A673 (cell line): ENCODE measurements at regions not wholly inside any gene's neighbourhood (a gene's known extent, or its start where the extent isn't known, plus 50 kb on each side); places are given as distances from the start of the nearest gene placed in this dataset.

Experiments used
- BruUV-seq: library from RNA; stranded (reverse); fragments of 400-500 nt; replicated peaks from 2 replicates; lab custom pipeline; 2021; lab: Mats Ljungman, UMichigan
- CTCF ChIA-PET: fragments of 300-600 bp; sonication (Branson Sonifier 250); formaldehyde crosslinking; loops from one replicate; lab custom pipeline; 2022; ENCODE audit warnings: antibody characterized with exemption; lab: Charles Lee
- POLR2A ChIA-PET: fragments of 300-600 bp; sonication (Branson Sonifier 250); formaldehyde crosslinking; loops from one replicate; lab custom pipeline; 2022; ENCODE audit warnings: antibody characterized with exemption; ENCODE audit not compliant: low non-redundant PET; lab: Charles Lee
- DNase-seq: peaks from one replicate; pipeline ENCODE4 v3.0.0-alpha.2; 2015; ENCODE audit warnings: low spot score
- H3K27ac ChIP-seq: fragments of 200-600 bp; sonication (generic); 2 replicates; pipeline ENCODE4 v1.5.1; 2016; ENCODE audit warnings: mixed run types, low read depth, mild to moderate bottlenecking, mixed read lengths, antibody characterized with exemption, low read length; ENCODE audit not compliant: poor library complexity, severe bottlenecking
- H3K27me3 ChIP-seq: fragments of 200-600 bp; sonication (generic); replicated peaks from 2 replicates; pipeline ENCODE4 v1.6.1; 2017; ENCODE audit warnings: mixed run types, low read depth, mild to moderate bottlenecking, mixed read lengths, antibody characterized with exemption, low read length; ENCODE audit not compliant: insufficient read depth, poor library complexity
- H3K36me3 ChIP-seq: fragments of 200-600 bp; sonication (generic); 2 replicates; pipeline ENCODE4 v1.6.1; 2016; ENCODE audit warnings: mixed run types, mild to moderate bottlenecking, mixed read lengths, antibody characterized with exemption, low read length; ENCODE audit not compliant: insufficient read depth, poor library complexity, severe bottlenecking
- H3K4me1 ChIP-seq: fragments of 200-600 bp; sonication (generic); 2 replicates; pipeline ENCODE4 v1.6.1; 2017; ENCODE audit warnings: mixed run types, mild to moderate bottlenecking, mixed read lengths, antibody characterized with exemption, low read length; ENCODE audit not compliant: insufficient read depth, poor library complexity, severe bottlenecking
- H3K4me3 ChIP-seq: fragments of 200-600 bp; sonication (generic); 2 replicates; pipeline ENCODE4 v1.5.1; 2016; ENCODE audit warnings: low read depth, mixed run types, mild to moderate bottlenecking, mixed read lengths, low read length; ENCODE audit not compliant: poor library complexity, severe bottlenecking
- H3K9me3 ChIP-seq: fragments of 200-600 bp; sonication (generic); 2 replicates; pipeline ENCODE4 v1.6.1; 2016; ENCODE audit warnings: mixed run types, low read depth, mild to moderate bottlenecking, mixed read lengths, antibody characterized with exemption, low read length; ENCODE audit not compliant: poor library complexity, severe bottlenecking
- EZH2 ChIP-seq: fragments of 200-600 bp; sonication (generic); IDR thresholded peaks from 2 replicates; pipeline ENCODE4 v1.6.1; 2017; ENCODE audit warnings: borderline replicate concordance, low read depth, mild to moderate bottlenecking, mixed read lengths, antibody characterized with exemption, low read length; ENCODE audit not compliant: poor library complexity, severe bottlenecking
- intact Hi-C: fragments of 100-400 bp; cut with micrococcal nuclease; formaldehyde crosslinking; loops from one replicate; pipeline ENCODE4 v1.10.0; 2022; ENCODE audit not compliant: unreplicated experiment
- TF ChIP-seq, protein P1 (sequence below): fragments of 300-800, 200-600 bp; sonication (generic); conservative IDR thresholded peaks from 2 replicates; pipeline ENCODE4 v1.5.1; 2017; ENCODE audit warnings: low read depth, mild to moderate bottlenecking, antibody characterized with exemption, low read length, moderate library complexity, mixed read lengths

DNA sequence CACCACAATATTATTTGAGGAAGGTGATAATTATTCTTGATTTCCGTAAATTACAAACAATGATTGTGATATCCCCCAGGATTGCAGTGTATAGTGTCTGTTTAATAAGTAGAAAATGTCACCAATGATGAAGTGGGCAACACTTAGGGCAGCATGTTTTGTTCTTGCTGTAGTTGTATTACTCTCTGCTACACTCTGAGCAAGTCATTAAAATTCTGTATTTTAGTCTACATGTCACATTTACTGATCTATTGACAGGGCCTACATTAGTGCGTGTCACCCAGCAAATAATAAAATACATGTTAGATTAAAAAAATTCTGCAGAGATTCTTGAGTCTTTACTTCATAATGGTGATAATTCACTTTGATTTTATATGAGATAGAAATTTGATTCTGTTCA, 247.6 kb downstream of the TMX3 start:
- H3K36me3 ChIP-seq = no peaks in the 10 kb centered on the region
- ChIA-PET POLR2A (no interaction called here), CTCF (no interaction called here)
- no peak for DNase-seq
- intact Hi-C loops = no loop called here
- no peak for TF ChIP-seq EZH2
- TF ChIP-seq, protein P1, sequence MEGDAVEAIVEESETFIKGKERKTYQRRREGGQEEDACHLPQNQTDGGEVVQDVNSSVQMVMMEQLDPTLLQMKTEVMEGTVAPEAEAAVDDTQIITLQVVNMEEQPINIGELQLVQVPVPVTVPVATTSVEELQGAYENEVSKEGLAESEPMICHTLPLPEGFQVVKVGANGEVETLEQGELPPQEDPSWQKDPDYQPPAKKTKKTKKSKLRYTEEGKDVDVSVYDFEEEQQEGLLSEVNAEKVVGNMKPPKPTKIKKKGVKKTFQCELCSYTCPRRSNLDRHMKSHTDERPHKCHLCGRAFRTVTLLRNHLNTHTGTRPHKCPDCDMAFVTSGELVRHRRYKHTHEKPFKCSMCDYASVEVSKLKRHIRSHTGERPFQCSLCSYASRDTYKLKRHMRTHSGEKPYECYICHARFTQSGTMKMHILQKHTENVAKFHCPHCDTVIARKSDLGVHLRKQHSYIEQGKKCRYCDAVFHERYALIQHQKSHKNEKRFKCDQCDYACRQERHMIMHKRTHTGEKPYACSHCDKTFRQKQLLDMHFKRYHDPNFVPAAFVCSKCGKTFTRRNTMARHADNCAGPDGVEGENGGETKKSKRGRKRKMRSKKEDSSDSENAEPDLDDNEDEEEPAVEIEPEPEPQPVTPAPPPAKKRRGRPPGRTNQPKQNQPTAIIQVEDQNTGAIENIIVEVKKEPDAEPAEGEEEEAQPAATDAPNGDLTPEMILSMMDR = no peak
- H3K4me1 ChIP-seq = peaks cover 24% of the 10 kb centered on the region
- no peak overlapping the region for H3K4me3 ChIP-seq
- H3K27me3 ChIP-seq = no peaks in the 10 kb centered on the region
- H3K27ac ChIP-seq = no peak overlapping the region
- no peaks in the 10 kb centered on the region for H3K9me3 ChIP-seq
- BruUV-seq = no TSS peak

DNA sequence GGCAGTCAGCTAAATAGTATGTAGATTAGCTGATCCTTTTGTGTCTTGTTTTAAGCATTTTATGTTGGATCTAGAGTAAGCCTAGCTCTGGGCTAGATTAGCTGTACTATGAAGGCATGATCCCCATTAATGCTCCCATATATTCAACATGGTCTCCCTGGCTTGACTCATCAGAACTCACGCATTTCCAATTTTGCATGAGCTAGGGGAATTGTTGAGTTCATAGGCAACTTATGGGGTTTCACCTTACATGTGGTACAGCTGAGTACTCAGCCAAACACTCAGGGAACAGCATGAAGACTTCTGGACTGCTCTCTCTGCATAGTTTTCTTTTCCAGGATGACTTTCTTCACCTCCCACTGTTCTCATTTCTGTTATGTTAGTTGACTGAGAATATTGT, 248.2 kb downstream of the TMX3 start:
- BruUV-seq = no TSS peak
- intact Hi-C loops = no loop called here
- Histone ChIP-seq H3K4me3 (no peak overlapping the region), H3K36me3 (no peaks in the 10 kb centered on the region), H3K27ac (no peak overlapping the region), H3K4me1 (peaks cover 30% of the 10 kb centered on the region), H3K27me3 (no peaks in the 10 kb centered on the region), H3K9me3 (no peaks in the 10 kb centered on the region)
- TF ChIP-seq, protein P1 = no peak
- no peak for TF ChIP-seq EZH2
- ChIA-PET CTCF (no interaction called here), POLR2A (no interaction called here)
- no peak for DNase-seq

DNA sequence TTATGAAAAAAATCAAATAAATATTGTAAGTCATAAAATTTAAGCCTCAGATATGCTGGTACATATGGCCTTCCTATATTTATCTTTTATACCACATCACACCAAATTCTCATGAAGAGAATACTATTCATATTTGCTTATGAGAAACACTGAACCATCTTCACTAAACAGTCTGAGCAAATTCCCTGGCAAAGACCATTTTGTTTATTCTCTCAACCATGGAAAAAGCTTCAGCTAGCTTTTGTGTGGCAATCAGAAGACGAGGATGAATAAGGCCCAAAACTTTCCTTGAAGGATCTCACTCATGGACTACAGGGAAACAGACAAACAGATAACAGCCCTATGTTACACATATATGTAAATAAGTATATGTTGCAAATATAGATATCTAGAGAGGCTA, 252.1 kb downstream of the TMX3 start:
- TF ChIP-seq, protein P1 = no peak
- TF ChIP-seq EZH2 = no peak
- ChIA-PET CTCF (no interaction called here), POLR2A (no interaction called here)
- no peaks in the 10 kb centered on the region for H3K27me3 ChIP-seq
- BruUV-seq = no TSS peak
- peaks cover 12% of the 10 kb centered on the region for H3K4me1 ChIP-seq
- no peak overlapping the region for H3K27ac ChIP-seq
- H3K4me3 ChIP-seq = no peak overlapping the region
- H3K9me3 ChIP-seq = no peaks in the 10 kb centered on the region
- no peak for DNase-seq
- H3K36me3 ChIP-seq = no peaks in the 10 kb centered on the region
- intact Hi-C loops = no loop called here
